Lower leg skin (tissue), 3 donors: ENCODE measurements at regions not wholly inside any gene's neighbourhood (a gene's known extent, or its start where the extent isn't known, plus 50 kb on each side); places are given as distances from the start of the nearest gene placed in this dataset.
"Not testable (repeated sequence)": the region's sequence is repeated elsewhere in the genome, so short reads cannot be mapped to it uniquely, and the experiment has no call there.

Experiments
- POLR2A ChIP-seq, 2 donors: fragments of 450-650 bp; IDR thresholded peaks; one replicate each; pipeline ENCODE4 v1.6.1; 2016 to 2017; ENCODE audit warnings: antibody characterized with exemption in 2 of 2, mild to moderate bottlenecking in 1 of 2, moderate library complexity in 1 of 2
- TF ChIP-seq, protein P1 (sequence below), 3 donors: fragments of 450-650 bp; IDR thresholded peaks; one replicate each; pipeline ENCODE4 v1.5.1; 2016; ENCODE audit warnings: antibody characterized with exemption in 3 of 3, mild to moderate bottlenecking in 3 of 3, moderate library complexity in 2 of 3

DNA sequence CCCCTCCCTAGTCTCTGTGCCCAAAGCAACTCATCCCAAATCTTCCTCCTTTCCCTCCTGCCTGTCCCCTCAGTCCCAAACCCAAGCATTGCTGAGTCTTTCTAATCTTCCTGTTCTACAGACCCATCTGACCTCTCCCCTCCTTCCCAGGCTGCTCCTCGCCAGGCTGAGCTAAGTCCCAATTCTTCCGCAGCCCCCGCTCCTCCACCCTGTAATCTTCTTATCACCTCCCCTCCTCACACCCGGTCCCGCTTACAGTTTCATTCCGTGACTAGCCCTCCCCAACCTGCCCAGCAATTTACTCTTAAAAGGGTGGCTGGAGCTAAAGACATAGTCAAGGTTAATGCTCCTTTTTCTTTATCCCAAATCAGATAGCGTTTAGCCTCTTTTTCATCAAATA lies 86.8 kb upstream of the ALDH3B2 start:
- TF ChIP-seq, protein P1, sequence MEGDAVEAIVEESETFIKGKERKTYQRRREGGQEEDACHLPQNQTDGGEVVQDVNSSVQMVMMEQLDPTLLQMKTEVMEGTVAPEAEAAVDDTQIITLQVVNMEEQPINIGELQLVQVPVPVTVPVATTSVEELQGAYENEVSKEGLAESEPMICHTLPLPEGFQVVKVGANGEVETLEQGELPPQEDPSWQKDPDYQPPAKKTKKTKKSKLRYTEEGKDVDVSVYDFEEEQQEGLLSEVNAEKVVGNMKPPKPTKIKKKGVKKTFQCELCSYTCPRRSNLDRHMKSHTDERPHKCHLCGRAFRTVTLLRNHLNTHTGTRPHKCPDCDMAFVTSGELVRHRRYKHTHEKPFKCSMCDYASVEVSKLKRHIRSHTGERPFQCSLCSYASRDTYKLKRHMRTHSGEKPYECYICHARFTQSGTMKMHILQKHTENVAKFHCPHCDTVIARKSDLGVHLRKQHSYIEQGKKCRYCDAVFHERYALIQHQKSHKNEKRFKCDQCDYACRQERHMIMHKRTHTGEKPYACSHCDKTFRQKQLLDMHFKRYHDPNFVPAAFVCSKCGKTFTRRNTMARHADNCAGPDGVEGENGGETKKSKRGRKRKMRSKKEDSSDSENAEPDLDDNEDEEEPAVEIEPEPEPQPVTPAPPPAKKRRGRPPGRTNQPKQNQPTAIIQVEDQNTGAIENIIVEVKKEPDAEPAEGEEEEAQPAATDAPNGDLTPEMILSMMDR (IDR thresholded peaks at IDR 0.05), result not testable (repeated sequence)
- not testable (repeated sequence) for TF ChIP-seq POLR2A (IDR thresholded peaks at IDR 0.05)
